KMS-11 (cell line): ENCODE measurements at regions not wholly inside any gene's neighbourhood (a gene's known extent, or its start where the extent isn't known, plus 50 kb on each side); places are given as distances from the start of the nearest gene placed in this dataset.

Source experiments
- H2AFZ ChIP-seq: fragments of 200-600 bp; sonication (generic); 2 replicates; pipeline ENCODE4 v1.6.1; 2016; ENCODE audit warnings: antibody characterized with exemption, mixed run types, low read depth
- H3K27ac ChIP-seq: fragments of 200-600 bp; sonication (generic); 2 replicates; pipeline ENCODE4 v1.6.1; 2016; ENCODE audit warnings: mild to moderate bottlenecking, mixed run types
- H3K27me3 ChIP-seq: fragments of 200-600 bp; sonication (generic); 2 replicates; pipeline ENCODE4 v1.6.1; 2017; ENCODE audit warnings: mild to moderate bottlenecking, low read depth, mixed run types, moderate library complexity; ENCODE audit not compliant: insufficient read depth
- H3K36me3 ChIP-seq: fragments of 200-600 bp; sonication (generic); 2 replicates; pipeline ENCODE4 v1.6.1; 2017; ENCODE audit warnings: mild to moderate bottlenecking, mixed run types; ENCODE audit not compliant: insufficient read depth
- H3K4me1 ChIP-seq: fragments of 200-600 bp; sonication (generic); 2 replicates; pipeline ENCODE4 v1.6.1; 2016; ENCODE audit warnings: mild to moderate bottlenecking, low read depth, mixed run types; ENCODE audit not compliant: poor library complexity, severe bottlenecking
- H3K4me2 ChIP-seq: fragments of 200-600 bp; sonication (generic); 2 replicates; pipeline ENCODE4 v1.7.0; 2016; ENCODE audit warnings: mild to moderate bottlenecking, mixed run types
- H3K4me3 ChIP-seq: fragments of 200-600 bp; sonication (generic); IDR thresholded peaks from 2 replicates; pipeline ENCODE4 v1.6.1; 2017; ENCODE audit warnings: low read depth, low read length, mixed read lengths; ENCODE audit not compliant: insufficient read depth
- H3K79me2 ChIP-seq: fragments of 200-600 bp; sonication (generic); 2 replicates; pipeline ENCODE4 v1.6.1; 2016; ENCODE audit warnings: low read depth, mixed run types; ENCODE audit not compliant: insufficient read depth
- H3K9ac ChIP-seq: fragments of 200-600 bp; sonication (generic); 2 replicates; pipeline ENCODE4 v1.6.1; 2016; ENCODE audit warnings: mild to moderate bottlenecking, mixed run types
- H4K20me1 ChIP-seq: fragments of 200-600 bp; sonication (generic); 2 replicates; pipeline ENCODE4 v1.6.1; 2016; ENCODE audit warnings: mild to moderate bottlenecking, mixed run types; ENCODE audit not compliant: insufficient read depth
- CTCF ChIP-seq: fragments of 200-600 bp; sonication (generic); conservative IDR thresholded peaks from 2 replicates; pipeline ENCODE4 v1.6.1; 2017; ENCODE audit warnings: low read depth, mild to moderate bottlenecking, antibody characterized with exemption, low read length, moderate library complexity, mixed read lengths

GRCh38 chr7:94305836-94306235, 88.9 kb upstream of the COL1A2 start:
- Histone ChIP-seq H3K4me2 (no peak overlapping the region), H3K27me3 (no peaks in the 10 kb centered on the region), H4K20me1 (no peaks in the 10 kb centered on the region), H3K27ac (no peak overlapping the region), H3K36me3 (no peaks in the 10 kb centered on the region), H3K9ac (no peak overlapping the region), H3K4me1 (no peaks in the 10 kb centered on the region), H3K4me3 (no peak overlapping the region), H3K79me2 (no peaks in the 10 kb centered on the region), H2AFZ (no peak overlapping the region)
- no peak for TF ChIP-seq CTCF

- Histone ChIP-seq H3K79me2 (no peaks in the 10 kb centered on the region), H3K4me3 (no peak overlapping the region), H3K27ac (no peak overlapping the region), H3K4me1 (no peaks in the 10 kb centered on the region), H3K27me3 (no peaks in the 10 kb centered on the region), H2AFZ (no peak overlapping the region), H3K4me2 (no peak overlapping the region), H3K9ac (no peak overlapping the region), H3K36me3 (no peaks in the 10 kb centered on the region), H4K20me1 (no peaks in the 10 kb centered on the region)
- TF ChIP-seq CTCF: no peak
Measured at GRCh38 chr7:94307399-94308048, 87.2 kb upstream of the COL1A2 start.

- Histone ChIP-seq H3K27me3 (no peaks in the 10 kb centered on the region), H3K79me2 (no peaks in the 10 kb centered on the region), H3K27ac (no peak overlapping the region), H2AFZ (no peak overlapping the region), H3K9ac (no peak overlapping the region), H3K4me2 (no peak overlapping the region), H3K4me3 (no peak overlapping the region), H3K36me3 (no peaks in the 10 kb centered on the region), H3K4me1 (no peaks in the 10 kb centered on the region), H4K20me1 (no peaks in the 10 kb centered on the region)
- no peak for TF ChIP-seq CTCF
Measured at GRCh38 chr7:94311515-94311914, 83.2 kb upstream of the COL1A2 start.

GRCh38 chr7:94313926-94314325, 80.8 kb upstream of the COL1A2 start:
- Histone ChIP-seq H2AFZ (no peak overlapping the region), H3K36me3 (no peaks in the 10 kb centered on the region), H3K4me1 (no peaks in the 10 kb centered on the region), H3K27ac (no peak overlapping the region), H4K20me1 (no peaks in the 10 kb centered on the region), H3K4me3 (no peak overlapping the region), H3K9ac (no peak overlapping the region), H3K4me2 (no peak overlapping the region), H3K79me2 (no peaks in the 10 kb centered on the region), H3K27me3 (no peaks in the 10 kb centered on the region)
- no peak for TF ChIP-seq CTCF
